ENCODE measurements at regions not wholly inside any gene's neighbourhood (a gene's known extent, or its start where the extent isn't known, plus 50 kb on each side); places are given as distances from the start of the nearest gene placed in this dataset.
"Not testable (repeated sequence)": the region's sequence is repeated elsewhere in the genome, so short reads cannot be mapped to it uniquely, and the experiment has no call there.

DNA sequence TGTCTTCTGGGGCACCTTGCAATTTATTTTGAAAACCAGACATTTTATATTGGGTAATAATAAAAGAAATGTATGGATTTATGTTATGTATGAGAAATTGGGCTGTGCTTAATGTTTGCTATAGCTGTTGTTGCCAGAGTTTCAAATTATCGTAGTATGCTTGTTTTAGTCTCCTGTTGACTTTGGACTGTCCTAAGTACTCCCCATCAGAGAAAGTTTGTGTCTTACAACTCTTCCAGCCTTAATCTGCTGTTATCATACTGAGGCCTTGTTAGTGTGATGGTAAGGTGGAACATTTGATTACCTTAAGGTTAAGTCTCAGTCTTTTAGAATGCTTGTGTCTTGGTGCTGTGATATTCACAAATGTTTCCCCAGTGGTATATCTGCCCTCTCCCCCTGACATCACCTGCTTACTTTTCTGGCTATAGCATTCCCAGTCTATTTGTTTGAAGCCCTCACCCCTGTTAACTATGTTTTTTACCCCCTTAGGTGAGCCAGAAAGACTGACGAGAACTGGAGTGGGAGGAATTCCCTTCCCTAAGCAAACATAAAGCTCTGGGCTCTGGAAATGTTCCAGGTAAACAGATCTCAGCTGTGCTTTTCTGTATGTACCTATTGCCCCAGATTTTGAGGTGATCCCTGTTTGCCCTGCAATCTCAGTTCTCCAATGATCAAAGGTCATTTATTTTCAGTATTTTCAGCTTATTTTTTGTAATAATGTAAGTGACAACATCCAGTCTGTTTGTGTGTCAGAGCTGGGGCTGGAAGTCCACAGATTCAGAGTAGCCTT lies 581.1 kb upstream of the CITED2 start:
- H3K9ac ChIP-seq (ENCODE audit: low read length): no peak overlapping the region
- no peaks in the 10 kb centered on the region for H3K9me3 ChIP-seq (ENCODE audit: control insufficient read depth, insufficient read depth, low read depth, low read length)
- no peaks in the 10 kb centered on the region for H3K36me3 ChIP-seq (ENCODE audit: control insufficient read depth, insufficient read depth, low read length)
- no peaks in the 10 kb centered on the region for H3K4me1 ChIP-seq (ENCODE audit: control insufficient read depth, insufficient read depth, low read length)
- no peaks in the 10 kb centered on the region for H3K27me3 ChIP-seq (ENCODE audit: control insufficient read depth, insufficient read depth, low read length)
- H3K27ac ChIP-seq (ENCODE audit: low read depth, low read length): no peak overlapping the region
- H3K4me3 ChIP-seq (ENCODE audit: low read depth, low read length): no peak overlapping the region

DNA sequence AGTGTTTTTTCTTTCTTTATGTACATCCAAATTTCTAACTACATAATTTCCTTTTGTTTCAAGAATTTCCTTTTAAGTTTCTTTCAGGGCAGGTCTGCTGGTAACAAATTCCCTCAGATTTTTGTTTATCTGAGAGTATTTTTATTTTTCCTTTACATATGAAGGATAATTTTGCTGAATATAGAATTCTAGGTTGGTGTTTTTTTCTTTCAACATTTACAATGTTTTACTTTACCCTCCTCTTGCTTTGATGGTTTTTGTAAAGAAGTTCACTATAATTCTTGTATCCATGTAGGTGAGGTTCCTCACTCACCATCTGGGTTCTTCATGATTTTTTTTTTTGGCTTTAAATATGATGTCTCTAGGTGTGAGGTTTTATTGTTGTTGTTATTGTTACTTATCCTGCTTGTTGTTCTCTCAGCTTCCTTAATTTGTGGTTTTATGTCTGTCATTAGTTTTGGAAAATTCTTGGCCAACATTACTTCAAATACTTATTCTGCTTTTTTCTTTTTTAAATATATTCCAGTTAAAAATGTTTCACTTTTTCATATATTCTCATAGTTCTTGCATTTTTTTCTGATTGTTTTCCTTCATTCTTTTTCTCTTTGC lies 580.1 kb upstream of the CITED2 start:
- no peaks in the 10 kb centered on the region for H3K27me3 ChIP-seq (ENCODE audit: control insufficient read depth, insufficient read depth, low read length)
- H3K27ac ChIP-seq (ENCODE audit: low read depth, low read length): no peak overlapping the region
- no peak overlapping the region for H3K4me3 ChIP-seq (ENCODE audit: low read depth, low read length)
- no peaks in the 10 kb centered on the region for H3K36me3 ChIP-seq (ENCODE audit: control insufficient read depth, insufficient read depth, low read length)
- H3K9me3 ChIP-seq (ENCODE audit: control insufficient read depth, insufficient read depth, low read depth, low read length): peaks cover 6% of the 10 kb centered on the region; the same call in 1 of the 2 replicates
- no peak overlapping the region for H3K9ac ChIP-seq (ENCODE audit: low read length)
- H3K4me1 ChIP-seq (ENCODE audit: control insufficient read depth, insufficient read depth, low read length): no peaks in the 10 kb centered on the region

DNA sequence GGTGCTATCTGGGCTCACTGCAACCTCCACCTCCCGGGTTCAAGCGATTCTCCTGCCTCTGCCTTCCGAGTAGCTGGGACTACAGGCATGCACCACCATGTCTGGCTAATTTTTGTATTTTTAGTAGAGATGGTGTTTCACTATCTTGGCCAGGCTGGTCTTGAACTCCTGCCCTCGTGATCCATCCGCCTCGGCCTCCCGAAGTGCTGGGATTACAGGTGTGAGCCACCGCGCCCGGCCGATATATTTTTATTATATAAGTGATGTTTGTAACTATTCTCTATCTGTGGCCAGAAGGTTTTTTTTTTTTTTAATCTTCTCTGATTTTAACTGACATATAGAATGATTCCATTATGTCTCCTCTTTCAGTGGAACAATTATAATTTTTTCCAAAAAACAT lies 579.3 kb upstream of the CITED2 start:
- H3K36me3 ChIP-seq (ENCODE audit: control insufficient read depth, insufficient read depth, low read length); H3K4me1 ChIP-seq (ENCODE audit: control insufficient read depth, insufficient read depth, low read length); H3K27me3 ChIP-seq (ENCODE audit: control insufficient read depth, insufficient read depth, low read length); H3K9me3 ChIP-seq (ENCODE audit: control insufficient read depth, insufficient read depth, low read depth, low read length); H3K4me3 ChIP-seq (ENCODE audit: low read depth, low read length); H3K27ac ChIP-seq (ENCODE audit: low read depth, low read length); H3K9ac ChIP-seq (ENCODE audit: low read length): not testable (repeated sequence)

DNA sequence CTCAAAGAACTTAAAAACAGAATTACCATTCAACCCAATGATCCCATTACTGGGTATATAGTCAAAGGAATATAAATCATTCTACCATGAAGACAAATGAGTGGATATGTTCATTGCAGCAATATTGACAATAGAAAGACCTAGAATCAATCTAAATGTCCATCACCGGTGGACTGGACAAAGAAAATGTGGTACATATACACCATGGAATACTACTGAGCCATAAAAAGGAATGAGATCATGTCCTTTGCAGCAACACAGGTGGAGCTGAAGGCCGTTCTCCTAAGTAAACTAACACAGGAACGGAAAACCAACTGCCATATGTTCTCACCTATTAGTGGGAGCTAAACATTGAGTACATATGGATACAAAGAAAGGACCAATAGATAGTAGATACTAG lies 576.7 kb upstream of the CITED2 start:
- no peak overlapping the region for H3K27ac ChIP-seq (ENCODE audit: low read depth, low read length)
- no peak overlapping the region for H3K4me3 ChIP-seq (ENCODE audit: low read depth, low read length)
- H3K9me3 ChIP-seq (ENCODE audit: control insufficient read depth, insufficient read depth, low read depth, low read length): peaks cover 7% of the 10 kb centered on the region; the same call in 1 of the 2 replicates
- no peaks in the 10 kb centered on the region for H3K36me3 ChIP-seq (ENCODE audit: control insufficient read depth, insufficient read depth, low read length)
- H3K27me3 ChIP-seq (ENCODE audit: control insufficient read depth, insufficient read depth, low read length): no peaks in the 10 kb centered on the region
- no peak overlapping the region for H3K9ac ChIP-seq (ENCODE audit: low read length)
- no peaks in the 10 kb centered on the region for H3K4me1 ChIP-seq (ENCODE audit: control insufficient read depth, insufficient read depth, low read length)

DNA sequence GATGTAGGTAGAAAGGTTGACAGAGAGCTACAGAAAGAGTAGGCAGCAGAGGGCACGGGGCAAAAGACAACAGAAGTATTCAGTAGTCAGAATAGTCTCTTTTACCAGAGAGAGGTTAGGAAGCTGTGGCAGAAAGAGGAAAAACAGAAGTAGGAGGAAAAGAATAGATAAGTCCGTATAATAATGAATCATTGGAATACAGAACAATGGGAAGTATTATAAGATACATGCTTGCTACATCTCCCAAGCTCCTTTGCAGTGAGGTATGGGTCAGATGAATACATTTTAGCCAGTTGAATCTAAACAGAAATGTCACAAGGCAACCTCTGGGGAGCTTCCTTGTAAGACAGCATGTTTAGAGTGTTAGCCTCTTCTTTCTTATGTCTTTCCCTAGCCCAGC lies 570.5 kb upstream of the CITED2 start:
- Histone ChIP-seq H3K9me3 (ENCODE audit: control insufficient read depth, insufficient read depth, low read depth, low read length) (peaks cover 3% of the 10 kb centered on the region; the same call in 1 of the 2 replicates), H3K4me1 (ENCODE audit: control insufficient read depth, insufficient read depth, low read length) (peaks cover 24% of the 10 kb centered on the region; the same call in 1 of the 2 replicates), H3K4me3 (ENCODE audit: low read depth, low read length) (no peak overlapping the region), H3K9ac (ENCODE audit: low read length) (no peak overlapping the region), H3K27ac (ENCODE audit: low read depth, low read length) (no peak overlapping the region), H3K36me3 (ENCODE audit: control insufficient read depth, insufficient read depth, low read length) (no peaks in the 10 kb centered on the region), H3K27me3 (ENCODE audit: control insufficient read depth, insufficient read depth, low read length) (no peaks in the 10 kb centered on the region)

DNA sequence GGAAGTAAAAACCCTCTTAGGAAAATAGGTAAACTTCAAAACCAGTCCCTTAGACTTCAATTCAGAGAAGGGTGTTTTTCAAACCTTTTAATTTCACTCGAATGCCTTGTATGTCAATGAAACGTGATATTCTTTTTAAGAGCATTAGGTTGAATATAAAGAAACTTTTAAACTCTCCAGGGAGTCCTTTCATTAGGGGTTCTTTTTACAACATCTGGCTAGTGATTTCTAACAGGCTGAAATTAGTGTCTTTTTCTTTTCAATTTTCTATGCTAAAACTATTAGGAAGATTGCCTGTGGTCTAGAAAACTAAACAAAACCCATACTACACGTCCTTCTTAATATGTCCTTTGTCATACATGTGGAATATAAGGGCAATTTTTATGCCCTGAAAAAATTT lies 569.7 kb upstream of the CITED2 start:
- no peak overlapping the region for H3K27ac ChIP-seq (ENCODE audit: low read depth, low read length)
- no peak overlapping the region for H3K4me3 ChIP-seq (ENCODE audit: low read depth, low read length)
- H3K4me1 ChIP-seq (ENCODE audit: control insufficient read depth, insufficient read depth, low read length): peaks cover 26% of the 10 kb centered on the region

DNA sequence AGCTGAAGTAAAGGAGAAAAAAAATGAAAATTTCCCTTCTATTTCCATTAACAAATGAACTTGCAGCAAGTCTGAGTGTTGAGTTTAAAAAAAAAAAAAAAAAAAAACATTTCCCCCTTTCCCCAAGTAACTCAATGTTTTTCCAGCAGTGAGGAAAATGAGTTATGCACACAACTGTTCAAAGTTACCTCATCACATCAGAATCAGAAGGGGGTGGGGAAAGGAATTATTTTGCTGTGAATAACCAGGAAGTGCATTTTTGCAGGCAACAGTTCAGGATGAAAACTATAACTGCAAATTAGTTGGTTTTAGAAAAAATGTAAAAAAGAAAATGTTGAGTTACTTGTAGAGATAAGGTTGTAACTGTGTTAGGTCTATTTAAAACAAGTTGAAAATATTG lies 568.9 kb upstream of the CITED2 start:
- Histone ChIP-seq H3K4me1 (ENCODE audit: control insufficient read depth, insufficient read depth, low read length) (peaks cover 26% of the 10 kb centered on the region), H3K9me3 (ENCODE audit: control insufficient read depth, insufficient read depth, low read depth, low read length) (no peaks in the 10 kb centered on the region), H3K4me3 (ENCODE audit: low read depth, low read length) (no peak overlapping the region), H3K27ac (ENCODE audit: low read depth, low read length) (no peak overlapping the region), H3K9ac (ENCODE audit: low read length) (no peak overlapping the region), H3K36me3 (ENCODE audit: control insufficient read depth, insufficient read depth, low read length) (no peaks in the 10 kb centered on the region), H3K27me3 (ENCODE audit: control insufficient read depth, insufficient read depth, low read length) (no peaks in the 10 kb centered on the region)

More for the DNA sequence above, 569.7 kb upstream of the CITED2 start:
- H3K9me3 ChIP-seq (ENCODE audit: control insufficient read depth, insufficient read depth, low read depth, low read length): no peaks in the 10 kb centered on the region
- no peaks in the 10 kb centered on the region for H3K36me3 ChIP-seq (ENCODE audit: control insufficient read depth, insufficient read depth, low read length)
- no peaks in the 10 kb centered on the region for H3K27me3 ChIP-seq (ENCODE audit: control insufficient read depth, insufficient read depth, low read length)
- no peak overlapping the region for H3K9ac ChIP-seq (ENCODE audit: low read length)

DNA sequence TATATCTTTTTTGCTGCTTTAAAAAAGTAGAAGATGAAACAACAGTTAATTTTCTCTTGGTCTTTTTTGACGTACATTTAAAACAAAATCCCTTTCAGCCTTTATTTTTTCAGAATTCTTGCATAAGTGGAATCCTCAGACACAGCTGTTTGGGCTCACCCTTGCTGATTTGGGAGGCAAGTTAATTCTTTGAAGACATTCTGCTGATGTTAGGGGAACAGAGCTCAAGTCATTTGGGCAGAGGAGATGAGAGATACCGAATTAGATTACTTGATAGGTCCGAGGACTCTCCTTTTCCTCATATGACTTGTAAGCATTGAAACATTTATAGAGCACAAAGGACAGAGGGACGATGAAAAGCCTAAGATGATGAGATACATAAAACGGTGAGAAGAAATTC lies 567.9 kb upstream of the CITED2 start:
- no peak overlapping the region for H3K27ac ChIP-seq (ENCODE audit: low read depth, low read length)

DNA sequence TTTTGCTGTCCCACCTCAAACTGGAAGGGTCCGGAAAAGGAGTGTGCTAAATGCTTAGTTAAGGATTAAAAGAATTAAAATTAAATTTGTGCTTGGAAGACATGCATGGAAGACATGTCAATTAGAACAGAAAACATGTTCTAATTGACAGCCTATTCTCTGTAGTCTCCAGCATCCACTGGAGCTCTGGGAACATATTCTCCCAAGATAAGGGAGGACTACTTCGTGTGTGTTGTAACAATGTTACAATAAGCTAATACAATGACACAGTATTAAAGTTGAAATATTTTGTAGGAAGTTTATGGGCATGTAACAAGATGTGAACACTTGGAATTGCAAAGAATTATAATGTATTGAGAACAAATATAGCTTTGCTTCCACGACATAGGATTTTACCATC lies 567.4 kb upstream of the CITED2 start:
- Histone ChIP-seq H3K27ac (ENCODE audit: low read depth, low read length) (no peak overlapping the region), H3K4me3 (ENCODE audit: low read depth, low read length) (no peak overlapping the region), H3K36me3 (ENCODE audit: control insufficient read depth, insufficient read depth, low read length) (no peaks in the 10 kb centered on the region)

More for the DNA sequence above, 567.9 kb upstream of the CITED2 start:
- Histone ChIP-seq H3K27me3 (ENCODE audit: control insufficient read depth, insufficient read depth, low read length) (no peaks in the 10 kb centered on the region), H3K4me3 (ENCODE audit: low read depth, low read length) (no peak overlapping the region), H3K4me1 (ENCODE audit: control insufficient read depth, insufficient read depth, low read length) (peaks cover 26% of the 10 kb centered on the region), H3K9me3 (ENCODE audit: control insufficient read depth, insufficient read depth, low read depth, low read length) (no peaks in the 10 kb centered on the region), H3K36me3 (ENCODE audit: control insufficient read depth, insufficient read depth, low read length) (no peaks in the 10 kb centered on the region), H3K9ac (ENCODE audit: low read length) (no peak overlapping the region)

DNA sequence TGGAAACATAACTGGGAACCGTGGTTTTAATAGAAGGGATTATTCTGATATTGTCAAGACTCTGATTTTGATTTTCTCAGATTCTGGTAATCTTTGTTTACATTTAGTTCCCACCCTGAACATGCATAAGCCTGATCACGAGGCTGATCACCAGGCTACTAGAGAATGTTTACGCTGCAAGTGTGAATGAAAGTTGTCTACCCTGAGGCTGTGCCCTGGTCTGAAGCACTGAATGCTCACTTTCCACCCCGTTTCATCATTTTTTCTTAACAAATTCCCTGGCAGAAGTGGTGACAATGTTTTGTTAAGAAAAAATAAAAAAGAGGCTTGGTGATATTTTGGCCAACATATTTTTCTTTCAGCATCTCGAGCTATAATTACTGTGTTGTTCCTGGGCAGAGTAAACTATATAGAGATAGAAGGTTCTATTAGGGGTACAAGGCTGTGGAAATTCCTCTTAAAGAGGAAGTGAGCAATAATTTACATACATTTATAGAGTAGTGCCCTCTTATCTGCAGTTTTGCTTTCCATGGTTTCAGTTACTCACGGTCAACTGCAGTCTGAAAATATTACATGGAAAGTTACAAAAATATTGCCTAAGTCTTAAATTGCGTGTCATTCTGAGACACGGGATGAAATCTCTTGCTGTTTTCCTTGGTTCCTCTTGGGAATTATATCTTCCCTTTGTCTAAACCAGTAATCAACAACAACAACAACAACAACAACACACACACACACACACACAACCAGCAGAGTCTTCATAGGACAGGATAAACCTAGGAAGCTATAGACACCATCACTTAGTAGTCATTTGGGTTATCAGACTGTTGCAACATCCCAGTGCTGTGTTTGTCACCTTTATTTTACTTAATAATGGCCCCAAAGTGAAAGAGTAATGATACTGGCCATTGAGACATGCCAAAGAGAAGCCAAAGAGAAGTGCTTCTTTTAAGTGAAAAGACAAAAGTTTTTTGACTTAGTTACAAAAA lies 566.6 kb upstream of the CITED2 start:
- H3K27me3 ChIP-seq (ENCODE audit: control insufficient read depth, insufficient read depth, low read length): no peaks in the 10 kb centered on the region
- no peaks in the 10 kb centered on the region for H3K9me3 ChIP-seq (ENCODE audit: control insufficient read depth, insufficient read depth, low read depth, low read length)
- no peak overlapping the region for H3K27ac ChIP-seq (ENCODE audit: low read depth, low read length)
- peaks cover 26% of the 10 kb centered on the region for H3K4me1 ChIP-seq (ENCODE audit: control insufficient read depth, insufficient read depth, low read length)
- H3K4me3 ChIP-seq (ENCODE audit: low read depth, low read length): no peak overlapping the region
- H3K36me3 ChIP-seq (ENCODE audit: control insufficient read depth, insufficient read depth, low read length): no peaks in the 10 kb centered on the region
- H3K9ac ChIP-seq (ENCODE audit: low read length): no peak overlapping the region

More for the DNA sequence above, 567.4 kb upstream of the CITED2 start:
- Histone ChIP-seq H3K9me3 (ENCODE audit: control insufficient read depth, insufficient read depth, low read depth, low read length) (no peaks in the 10 kb centered on the region), H3K27me3 (ENCODE audit: control insufficient read depth, insufficient read depth, low read length) (no peaks in the 10 kb centered on the region), H3K9ac (ENCODE audit: low read length) (no peak overlapping the region), H3K4me1 (ENCODE audit: control insufficient read depth, insufficient read depth, low read length) (peaks cover 26% of the 10 kb centered on the region)
